ENCODE measurements at regions not wholly inside any gene's neighbourhood (a gene's known extent, or its start where the extent isn't known, plus 50 kb on each side); places are given as distances from the start of the nearest gene placed in this dataset.

DNA sequence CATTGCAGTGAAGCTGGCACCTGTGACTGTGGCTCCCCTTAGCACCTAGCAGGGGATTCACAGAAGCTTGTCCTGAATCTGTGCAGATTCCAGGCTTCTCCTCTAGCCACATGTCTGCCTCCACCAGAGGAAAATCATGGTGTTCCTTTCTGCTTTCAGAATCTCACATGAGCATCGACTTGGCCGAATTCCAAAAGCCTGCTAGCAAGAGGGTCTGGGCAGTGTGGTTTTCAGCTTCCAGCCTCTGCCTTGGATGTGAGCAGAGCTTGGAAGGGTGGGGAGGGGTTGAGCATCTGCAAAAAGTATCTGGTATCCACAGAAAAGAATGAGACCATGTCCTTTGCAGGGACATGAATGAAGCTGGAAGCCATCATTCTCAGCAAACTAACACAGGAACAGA lies 911.1 kb downstream of the TBC1D22A start:
- no peaks in the 10 kb centered on the region for H3K27me3 ChIP-seq
- H3K36me3 ChIP-seq = no peaks in the 10 kb centered on the region
- TF ChIP-seq, protein P1, sequence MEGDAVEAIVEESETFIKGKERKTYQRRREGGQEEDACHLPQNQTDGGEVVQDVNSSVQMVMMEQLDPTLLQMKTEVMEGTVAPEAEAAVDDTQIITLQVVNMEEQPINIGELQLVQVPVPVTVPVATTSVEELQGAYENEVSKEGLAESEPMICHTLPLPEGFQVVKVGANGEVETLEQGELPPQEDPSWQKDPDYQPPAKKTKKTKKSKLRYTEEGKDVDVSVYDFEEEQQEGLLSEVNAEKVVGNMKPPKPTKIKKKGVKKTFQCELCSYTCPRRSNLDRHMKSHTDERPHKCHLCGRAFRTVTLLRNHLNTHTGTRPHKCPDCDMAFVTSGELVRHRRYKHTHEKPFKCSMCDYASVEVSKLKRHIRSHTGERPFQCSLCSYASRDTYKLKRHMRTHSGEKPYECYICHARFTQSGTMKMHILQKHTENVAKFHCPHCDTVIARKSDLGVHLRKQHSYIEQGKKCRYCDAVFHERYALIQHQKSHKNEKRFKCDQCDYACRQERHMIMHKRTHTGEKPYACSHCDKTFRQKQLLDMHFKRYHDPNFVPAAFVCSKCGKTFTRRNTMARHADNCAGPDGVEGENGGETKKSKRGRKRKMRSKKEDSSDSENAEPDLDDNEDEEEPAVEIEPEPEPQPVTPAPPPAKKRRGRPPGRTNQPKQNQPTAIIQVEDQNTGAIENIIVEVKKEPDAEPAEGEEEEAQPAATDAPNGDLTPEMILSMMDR (IDR thresholded peaks at IDR 0.05) = no peak
- no peak overlapping the region for H3K27ac ChIP-seq
- no peak overlapping the region for H3K4me3 ChIP-seq
- no peak for DNase-seq (ENCODE audit: low spot score)
- H3K4me1 ChIP-seq = no peaks in the 10 kb centered on the region
- H3K9me3 ChIP-seq = no peaks in the 10 kb centered on the region

DNA sequence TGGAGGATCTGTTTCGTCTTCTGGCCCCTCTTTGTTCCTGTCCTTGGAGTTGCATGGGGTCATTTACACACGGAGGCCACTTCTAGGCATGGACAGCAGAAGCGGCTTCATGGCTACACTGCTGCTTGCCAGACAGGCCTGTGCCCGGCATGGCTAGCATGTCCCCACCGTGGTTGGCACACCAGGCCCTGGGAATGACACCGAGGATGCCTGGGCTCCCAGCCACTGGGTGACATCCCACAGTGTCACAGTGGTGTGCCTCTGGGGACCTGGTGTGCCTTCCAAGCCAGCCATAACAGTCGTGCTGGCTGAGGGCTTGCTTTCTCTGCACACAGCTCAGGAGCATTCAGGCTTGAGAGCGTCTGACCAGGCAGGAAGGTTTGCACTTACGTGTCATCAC lies 910.1 kb downstream of the TBC1D22A start:
- no peaks in the 10 kb centered on the region for H3K4me1 ChIP-seq
- H3K27me3 ChIP-seq = no peaks in the 10 kb centered on the region
- no peak overlapping the region for H3K4me3 ChIP-seq
- TF ChIP-seq, protein P1 (IDR thresholded peaks at IDR 0.05) = no peak
- H3K9me3 ChIP-seq = no peaks in the 10 kb centered on the region
- H3K27ac ChIP-seq = no peak overlapping the region
- H3K36me3 ChIP-seq = no peaks in the 10 kb centered on the region
- DNase-seq (ENCODE audit: low spot score) = no peak

DNA sequence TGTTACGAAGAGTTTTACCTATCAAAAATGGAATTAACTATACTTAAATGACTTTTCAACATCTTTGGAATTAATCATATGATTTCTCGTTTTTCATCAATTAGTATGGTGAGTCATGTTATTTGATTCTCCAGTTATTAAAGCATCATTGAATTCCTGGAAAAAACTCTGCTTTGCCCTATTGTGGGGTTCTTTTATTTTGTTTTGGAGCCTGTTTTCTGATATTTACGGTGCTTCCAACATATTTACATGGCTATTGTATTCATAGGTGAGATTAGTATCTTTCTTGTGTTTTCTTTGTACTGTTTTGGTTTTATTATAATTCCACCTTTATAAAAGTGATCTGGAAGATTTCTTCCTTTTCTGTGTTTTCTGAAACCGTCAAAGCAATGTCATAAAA lies 902.7 kb downstream of the TBC1D22A start:
- H3K27me3 ChIP-seq = no peaks in the 10 kb centered on the region
- no peak for DNase-seq (ENCODE audit: low spot score)
- H3K4me3 ChIP-seq = no peak overlapping the region
- TF ChIP-seq, protein P1 (IDR thresholded peaks at IDR 0.05) = no peak
- H3K9me3 ChIP-seq = no peaks in the 10 kb centered on the region
- H3K4me1 ChIP-seq = no peaks in the 10 kb centered on the region
- no peak overlapping the region for H3K27ac ChIP-seq
- H3K36me3 ChIP-seq = no peaks in the 10 kb centered on the region

DNA sequence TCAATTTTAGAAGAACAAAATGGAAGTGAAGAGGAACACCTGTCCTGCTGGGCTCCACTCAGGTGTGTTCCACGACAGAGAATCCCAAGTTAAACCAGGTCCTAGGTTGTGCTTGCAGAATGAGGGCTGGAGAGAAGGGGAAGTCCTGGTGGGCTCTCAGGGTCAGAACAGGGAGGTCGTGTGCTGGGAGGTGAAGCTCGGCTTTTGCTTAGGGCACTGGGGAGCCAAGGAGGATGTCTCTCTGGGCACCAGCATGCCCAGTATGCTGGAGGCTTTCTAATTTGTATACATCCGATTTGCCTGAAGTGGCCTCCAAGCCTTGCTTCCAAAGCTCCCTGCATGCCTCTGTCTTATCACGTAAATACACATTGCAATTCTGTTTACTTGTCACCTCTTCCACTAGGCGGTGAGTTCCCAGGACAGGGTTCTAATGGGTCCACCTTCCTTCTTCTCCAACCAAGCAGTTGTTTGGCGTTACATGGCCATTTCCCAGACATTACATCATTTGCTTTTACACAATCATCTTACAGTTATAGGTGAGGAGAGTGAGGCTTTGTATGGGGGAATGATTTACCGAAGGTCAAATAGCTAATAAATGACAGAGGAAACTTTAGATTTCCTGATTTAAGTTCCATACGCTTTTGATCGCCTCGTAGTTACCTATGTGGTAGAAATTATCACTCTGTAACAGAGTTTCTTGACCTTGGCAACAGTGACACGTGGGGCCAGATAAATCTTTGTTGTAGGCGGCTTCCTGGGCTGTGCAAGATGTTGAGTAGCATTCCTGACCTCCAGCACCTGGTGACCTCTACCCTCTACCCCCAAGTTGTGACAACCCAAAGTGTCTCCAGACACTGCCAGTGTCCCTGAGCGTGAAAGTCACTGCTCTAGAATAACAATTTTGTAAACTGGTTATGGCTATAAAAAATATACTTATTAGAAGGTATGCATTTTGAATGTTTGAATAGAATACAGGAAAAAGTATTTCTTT lies 901.5 kb downstream of the TBC1D22A start:
- Histone ChIP-seq H3K36me3 (no peaks in the 10 kb centered on the region), H3K9me3 (no peaks in the 10 kb centered on the region), H3K27me3 (no peaks in the 10 kb centered on the region), H3K27ac (no peak overlapping the region), H3K4me3 (no peak overlapping the region), H3K4me1 (no peaks in the 10 kb centered on the region)
- TF ChIP-seq, protein P1 (IDR thresholded peaks at IDR 0.05) = no peak
- DNase-seq (ENCODE audit: low spot score) = no peak

DNA sequence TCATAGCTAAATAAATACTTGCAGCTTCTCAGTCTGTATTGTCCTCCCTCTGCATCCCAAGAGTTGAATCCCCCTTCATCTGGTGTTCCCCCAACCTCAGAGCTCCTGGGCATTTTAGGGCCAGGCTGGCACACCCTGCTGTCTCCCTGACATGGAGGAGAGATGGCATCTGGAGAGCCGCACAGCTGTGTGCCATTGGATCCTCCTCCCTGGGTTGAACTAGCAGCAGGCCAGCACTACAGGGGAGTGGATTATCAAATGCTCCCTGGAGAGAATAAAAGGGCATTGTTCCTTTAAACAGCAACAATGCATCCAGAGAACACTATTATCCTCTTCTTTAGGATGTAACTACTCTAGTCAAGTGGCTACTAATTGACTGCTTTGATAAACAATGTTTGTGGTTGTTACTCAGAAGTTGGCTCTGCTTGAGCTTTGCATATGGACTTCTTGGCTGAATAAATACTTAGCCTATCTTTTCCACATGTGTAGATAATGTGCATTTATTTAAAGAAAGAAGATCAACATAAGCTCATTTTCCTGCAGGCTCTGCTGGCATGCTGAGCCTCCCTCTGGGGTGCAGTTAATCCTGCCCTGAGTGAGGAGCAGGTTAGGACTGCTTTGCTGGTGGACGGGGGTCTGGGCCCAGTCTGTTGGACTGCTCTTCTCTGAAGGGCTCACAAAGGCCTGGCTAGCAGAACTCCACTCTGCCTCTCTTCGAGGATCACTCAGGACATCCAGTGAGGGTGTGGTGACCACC lies 897.2 kb downstream of the TBC1D22A start:
- TF ChIP-seq, protein P1 (IDR thresholded peaks at IDR 0.05) = no peak
- Histone ChIP-seq H3K27me3 (no peaks in the 10 kb centered on the region), H3K36me3 (no peaks in the 10 kb centered on the region), H3K27ac (no peak overlapping the region), H3K4me3 (no peak overlapping the region), H3K4me1 (no peaks in the 10 kb centered on the region), H3K9me3 (no peaks in the 10 kb centered on the region)
- DNase-seq (ENCODE audit: low spot score) = no peak

Data from right atrium auricular region (tissue), 2 donors.